OCI-LY7 (cell line): ENCODE measurements at regions not wholly inside any gene's neighbourhood (a gene's known extent, or its start where the extent isn't known, plus 50 kb on each side); places are given as distances from the start of the nearest gene placed in this dataset.

Experiments
- CTCF ChIP-seq: fragments of 200-600 bp; sonication (generic); conservative IDR thresholded peaks from 2 replicates; pipeline ENCODE4 v1.5.1; 2014; ENCODE audit warnings: mild to moderate bottlenecking, antibody characterized with exemption, low read length, moderate library complexity, mixed read lengths
- EZH2phosphoT487 ChIP-seq: fragments of 200-600 bp; sonication (generic); IDR thresholded peaks from 2 replicates; pipeline ENCODE4 v1.6.1; 2018; ENCODE audit warnings: low read depth, borderline replicate concordance, mild to moderate bottlenecking, mixed run types, antibody characterized with exemption, low read length, moderate library complexity, mixed read lengths

- TF ChIP-seq CTCF = no peak
- no peak for TF ChIP-seq EZH2phosphoT487
Measured at GRCh38 chr1:82269431-82269830, 468.7 kb downstream of the ADGRL2 start.
